ENCODE measurements at regions not wholly inside any gene's neighbourhood (a gene's known extent, or its start where the extent isn't known, plus 50 kb on each side); places are given as distances from the start of the nearest gene placed in this dataset.

- TF ChIP-seq CTCF (IDR thresholded peaks at IDR 0.05), result no peak
- TF ChIP-seq POLR2A (IDR thresholded peaks at IDR 0.05), result no peak
Observed at GRCh38 chr2:216974321-216975302, 114.7 kb upstream of the TNP1 start.

All from testis (tissue), 2 donors.